ENCODE measurements at regions not wholly inside any gene's neighbourhood (a gene's known extent, or its start where the extent isn't known, plus 50 kb on each side); places are given as distances from the start of the nearest gene placed in this dataset.

DNA sequence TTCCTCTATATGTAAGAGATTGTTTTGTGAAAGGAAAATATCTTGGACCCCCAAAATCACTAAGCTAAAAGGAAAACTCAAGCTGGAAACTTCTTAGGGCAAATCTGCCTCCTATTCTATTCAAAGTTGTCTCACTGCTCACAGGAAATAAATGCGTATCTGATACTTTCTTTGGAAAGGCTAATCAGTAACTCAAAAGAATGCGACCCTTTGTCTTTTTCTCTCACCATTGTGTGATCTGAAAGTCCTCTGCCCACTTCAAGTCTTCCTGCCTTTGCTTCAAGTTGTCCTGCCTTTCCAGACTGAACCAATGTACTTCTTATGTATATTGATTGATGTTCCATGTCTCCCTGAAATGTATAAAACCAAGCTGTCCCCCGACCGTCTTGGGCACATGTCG is 157.3 kb downstream of the KIF2B start:
- H3K9me2 ChIP-seq (ENCODE audit: insufficient read depth, low read length), result no peaks in the 10 kb centered on the region
- no peaks in the 10 kb centered on the region for H3F3A ChIP-seq (ENCODE audit: insufficient read depth, low read length, poor library complexity, severe bottlenecking)
- no peak overlapping the region for H2AFZ ChIP-seq (ENCODE audit: low read depth, low read length)
- no peak overlapping the region for H3K9ac ChIP-seq (ENCODE audit: low read length)
- H3K27me3 ChIP-seq (ENCODE audit: insufficient read depth, low read depth, low read length), result no peaks in the 10 kb centered on the region
- H4K20me1 ChIP-seq (ENCODE audit: insufficient read depth), result no peaks in the 10 kb centered on the region
- no peaks in the 10 kb centered on the region for H3K9me3 ChIP-seq (ENCODE audit: low read length)
- H3K36me3 ChIP-seq (ENCODE audit: insufficient read depth, low read length), result no peaks in the 10 kb centered on the region
- no peaks in the 10 kb centered on the region for H3K79me2 ChIP-seq (replicated peaks; ENCODE audit: insufficient read depth, low read length)
- TF ChIP-seq EP300 (conservative IDR thresholded peaks at IDR 0.05; ENCODE audit: poor library complexity, severe bottlenecking) (no peak), RAD21 (conservative IDR thresholded peaks at IDR 0.05) (no peak), TAF1 (IDR thresholded peaks at IDR 0.05; ENCODE audit: low read depth) (no peak), EZH2 (IDR thresholded peaks at IDR 0.05; ENCODE audit: borderline replicate concordance, insufficient read depth, low read length, poor library complexity, severe bottlenecking) (no peak), POLR2AphosphoS5 (IDR thresholded peaks at IDR 0.05) (no peak), SMC3 (conservative IDR thresholded peaks at IDR 0.05; ENCODE audit: poor library complexity) (no peak), MXI1 (conservative IDR thresholded peaks at IDR 0.05; ENCODE audit: poor library complexity, severe bottlenecking) (no peak)
- TF ChIP-seq, protein P1, sequence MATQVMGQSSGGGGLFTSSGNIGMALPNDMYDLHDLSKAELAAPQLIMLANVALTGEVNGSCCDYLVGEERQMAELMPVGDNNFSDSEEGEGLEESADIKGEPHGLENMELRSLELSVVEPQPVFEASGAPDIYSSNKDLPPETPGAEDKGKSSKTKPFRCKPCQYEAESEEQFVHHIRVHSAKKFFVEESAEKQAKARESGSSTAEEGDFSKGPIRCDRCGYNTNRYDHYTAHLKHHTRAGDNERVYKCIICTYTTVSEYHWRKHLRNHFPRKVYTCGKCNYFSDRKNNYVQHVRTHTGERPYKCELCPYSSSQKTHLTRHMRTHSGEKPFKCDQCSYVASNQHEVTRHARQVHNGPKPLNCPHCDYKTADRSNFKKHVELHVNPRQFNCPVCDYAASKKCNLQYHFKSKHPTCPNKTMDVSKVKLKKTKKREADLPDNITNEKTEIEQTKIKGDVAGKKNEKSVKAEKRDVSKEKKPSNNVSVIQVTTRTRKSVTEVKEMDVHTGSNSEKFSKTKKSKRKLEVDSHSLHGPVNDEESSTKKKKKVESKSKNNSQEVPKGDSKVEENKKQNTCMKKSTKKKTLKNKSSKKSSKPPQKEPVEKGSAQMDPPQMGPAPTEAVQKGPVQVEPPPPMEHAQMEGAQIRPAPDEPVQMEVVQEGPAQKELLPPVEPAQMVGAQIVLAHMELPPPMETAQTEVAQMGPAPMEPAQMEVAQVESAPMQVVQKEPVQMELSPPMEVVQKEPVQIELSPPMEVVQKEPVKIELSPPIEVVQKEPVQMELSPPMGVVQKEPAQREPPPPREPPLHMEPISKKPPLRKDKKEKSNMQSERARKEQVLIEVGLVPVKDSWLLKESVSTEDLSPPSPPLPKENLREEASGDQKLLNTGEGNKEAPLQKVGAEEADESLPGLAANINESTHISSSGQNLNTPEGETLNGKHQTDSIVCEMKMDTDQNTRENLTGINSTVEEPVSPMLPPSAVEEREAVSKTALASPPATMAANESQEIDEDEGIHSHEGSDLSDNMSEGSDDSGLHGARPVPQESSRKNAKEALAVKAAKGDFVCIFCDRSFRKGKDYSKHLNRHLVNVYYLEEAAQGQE (IDR thresholded peaks at IDR 0.05; ENCODE audit: borderline replicate concordance), result no peak
- TF ChIP-seq, protein P2, sequence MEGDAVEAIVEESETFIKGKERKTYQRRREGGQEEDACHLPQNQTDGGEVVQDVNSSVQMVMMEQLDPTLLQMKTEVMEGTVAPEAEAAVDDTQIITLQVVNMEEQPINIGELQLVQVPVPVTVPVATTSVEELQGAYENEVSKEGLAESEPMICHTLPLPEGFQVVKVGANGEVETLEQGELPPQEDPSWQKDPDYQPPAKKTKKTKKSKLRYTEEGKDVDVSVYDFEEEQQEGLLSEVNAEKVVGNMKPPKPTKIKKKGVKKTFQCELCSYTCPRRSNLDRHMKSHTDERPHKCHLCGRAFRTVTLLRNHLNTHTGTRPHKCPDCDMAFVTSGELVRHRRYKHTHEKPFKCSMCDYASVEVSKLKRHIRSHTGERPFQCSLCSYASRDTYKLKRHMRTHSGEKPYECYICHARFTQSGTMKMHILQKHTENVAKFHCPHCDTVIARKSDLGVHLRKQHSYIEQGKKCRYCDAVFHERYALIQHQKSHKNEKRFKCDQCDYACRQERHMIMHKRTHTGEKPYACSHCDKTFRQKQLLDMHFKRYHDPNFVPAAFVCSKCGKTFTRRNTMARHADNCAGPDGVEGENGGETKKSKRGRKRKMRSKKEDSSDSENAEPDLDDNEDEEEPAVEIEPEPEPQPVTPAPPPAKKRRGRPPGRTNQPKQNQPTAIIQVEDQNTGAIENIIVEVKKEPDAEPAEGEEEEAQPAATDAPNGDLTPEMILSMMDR (IDR thresholded peaks at IDR 0.05; ENCODE audit: poor library complexity, severe bottlenecking), result no peak
- H3K4me2 ChIP-seq (ENCODE audit: low read length), result no peak overlapping the region
- H3K4me3 ChIP-seq (ENCODE audit: low read length), result no peak overlapping the region
- H3K27ac ChIP-seq (ENCODE audit: low read length), result no peak overlapping the region

DNA sequence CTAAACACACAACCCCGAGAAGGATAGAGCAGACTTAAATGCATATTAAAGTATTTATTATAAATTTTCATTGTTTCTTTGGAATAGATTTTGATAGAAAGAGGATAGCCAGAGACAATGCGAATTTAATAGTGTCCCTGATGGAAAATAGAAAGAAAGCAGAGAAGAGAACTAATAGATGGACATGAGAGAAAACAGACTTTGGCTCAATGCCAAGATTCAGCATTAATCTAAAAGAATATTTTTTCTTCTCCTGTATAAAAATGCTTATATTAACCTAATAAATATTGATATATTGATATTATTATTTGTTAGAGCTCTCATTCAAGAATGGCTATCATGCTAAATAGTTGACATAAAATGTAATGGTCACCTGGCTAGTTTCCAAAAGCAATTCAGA is 173.4 kb downstream of the KIF2B start:
- Histone ChIP-seq H2AFZ (ENCODE audit: low read depth, low read length) (no peak overlapping the region), H3K9me3 (ENCODE audit: low read length) (no peaks in the 10 kb centered on the region), H3K27ac (ENCODE audit: low read length) (no peak overlapping the region), H4K20me1 (ENCODE audit: insufficient read depth) (no peaks in the 10 kb centered on the region), H3K36me3 (ENCODE audit: insufficient read depth, low read length) (no peaks in the 10 kb centered on the region), H3K4me3 (ENCODE audit: low read length) (no peak overlapping the region), H3K79me2 (replicated peaks; ENCODE audit: insufficient read depth, low read length) (no peaks in the 10 kb centered on the region), H3K4me2 (ENCODE audit: low read length) (no peak overlapping the region), H3F3A (ENCODE audit: insufficient read depth, low read length, poor library complexity, severe bottlenecking) (no peaks in the 10 kb centered on the region), H3K9me2 (ENCODE audit: insufficient read depth, low read length) (no peaks in the 10 kb centered on the region), H3K27me3 (ENCODE audit: insufficient read depth, low read depth, low read length) (no peaks in the 10 kb centered on the region), H3K9ac (ENCODE audit: low read length) (no peak overlapping the region)
- TF ChIP-seq RAD21 (conservative IDR thresholded peaks at IDR 0.05) (no peak), MXI1 (conservative IDR thresholded peaks at IDR 0.05; ENCODE audit: poor library complexity, severe bottlenecking) (no peak), SMC3 (conservative IDR thresholded peaks at IDR 0.05; ENCODE audit: poor library complexity) (no peak), EZH2 (IDR thresholded peaks at IDR 0.05; ENCODE audit: borderline replicate concordance, insufficient read depth, low read length, poor library complexity, severe bottlenecking) (no peak), POLR2AphosphoS5 (IDR thresholded peaks at IDR 0.05) (no peak), EP300 (conservative IDR thresholded peaks at IDR 0.05; ENCODE audit: poor library complexity, severe bottlenecking) (no peak), TAF1 (IDR thresholded peaks at IDR 0.05; ENCODE audit: low read depth) (no peak)
- TF ChIP-seq, protein P2 (IDR thresholded peaks at IDR 0.05; ENCODE audit: poor library complexity, severe bottlenecking), result no peak
- TF ChIP-seq, protein P1 (IDR thresholded peaks at IDR 0.05; ENCODE audit: borderline replicate concordance), result no peak
